Sciatic nerve (tissue), 2 donors: ENCODE measurements at regions not wholly inside any gene's neighbourhood (a gene's known extent, or its start where the extent isn't known, plus 50 kb on each side); places are given as distances from the start of the nearest gene placed in this dataset.
"Not testable (repeated sequence)": the region's sequence is repeated elsewhere in the genome, so short reads cannot be mapped to it uniquely, and the experiment has no call there.

Experiments
- ATAC-seq: fragments of 200-7000 bp; cut with Tn5 transposase; one replicate; pipeline ENCODE4 v1.9.1; 2020; ENCODE audit warnings: mild to moderate bottlenecking, moderate library complexity
- DNase-seq: peaks from one replicate; pipeline ENCODE4 v3.0.0-alpha.2; 2020; ENCODE audit warnings: low spot score
- intact Hi-C: fragments of 100-400 bp; cut with DNase I; formaldehyde crosslinking; loops from one replicate; pipeline ENCODE4 v1.14.2; 2022
- donor health status: DM: no; HTN: no; CAD: no.
- donor health status: DM: no; HTN: no; CAD: no.

DNA sequence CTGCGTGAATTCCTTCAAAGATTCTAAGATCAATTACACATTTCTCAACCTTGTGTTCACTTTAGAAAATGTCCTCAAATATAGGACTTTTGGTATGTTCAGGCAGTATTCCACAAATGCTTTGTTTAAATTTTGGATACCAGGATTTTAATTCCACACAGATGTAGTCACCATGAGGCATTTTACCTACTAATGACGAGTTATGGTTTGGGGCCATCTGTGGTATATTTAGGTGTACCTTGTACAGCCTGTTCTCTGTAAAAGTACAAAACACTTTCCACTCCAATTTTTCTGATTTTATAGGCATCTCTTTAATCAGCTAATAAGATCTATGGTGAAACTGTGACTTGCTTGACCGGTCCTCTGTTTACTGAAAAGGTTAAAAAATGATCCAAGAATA, 275.7 kb upstream of the PRICKLE1 start:
- intact Hi-C loops, result no loop called here
- no peak for DNase-seq
- ATAC-seq, result no peak

DNA sequence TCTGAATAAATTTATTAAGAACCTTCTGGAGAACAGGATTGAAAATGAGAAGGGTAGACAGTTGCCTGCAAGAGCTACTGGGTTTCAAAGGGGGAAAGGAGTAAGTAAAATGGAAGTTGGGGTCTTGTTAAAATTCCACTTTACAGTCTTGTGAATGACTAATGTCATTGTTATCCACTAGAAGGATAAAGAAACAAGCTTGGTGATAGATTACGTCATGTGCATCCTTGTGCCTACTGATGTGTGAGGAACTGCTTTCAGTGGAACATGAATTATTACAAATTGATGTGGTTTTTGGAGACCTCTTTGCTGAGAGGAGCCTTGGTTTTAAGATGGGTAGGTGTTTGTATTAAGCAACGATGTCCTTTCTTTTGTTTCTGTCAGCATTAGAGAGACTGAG, 272.5 kb upstream of the PRICKLE1 start:
- intact Hi-C loops, result no loop called here
- ATAC-seq (no peak), DNase-seq (no peak)

DNA sequence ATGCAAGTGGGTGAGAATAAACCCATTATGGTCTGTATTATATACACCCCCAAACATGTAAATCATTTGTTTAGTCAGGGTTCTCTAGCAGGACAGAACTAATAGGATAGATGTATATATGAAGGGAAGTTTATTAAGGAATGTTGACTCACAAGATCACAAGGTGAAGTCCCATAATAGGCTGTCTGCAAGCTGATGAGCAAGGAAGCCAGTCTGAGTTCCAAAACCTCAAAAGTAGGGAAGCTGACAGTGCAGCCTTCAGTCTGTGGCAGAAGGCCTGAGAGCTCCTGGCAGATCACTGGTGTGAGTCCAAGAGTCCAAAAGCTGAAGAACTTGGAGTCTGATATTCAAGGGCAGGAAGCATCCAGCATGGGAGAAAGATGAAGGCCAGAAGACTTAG, 270.8 kb upstream of the PRICKLE1 start:
- DNase-seq, intact Hi-C loops: not testable (repeated sequence)

DNA sequence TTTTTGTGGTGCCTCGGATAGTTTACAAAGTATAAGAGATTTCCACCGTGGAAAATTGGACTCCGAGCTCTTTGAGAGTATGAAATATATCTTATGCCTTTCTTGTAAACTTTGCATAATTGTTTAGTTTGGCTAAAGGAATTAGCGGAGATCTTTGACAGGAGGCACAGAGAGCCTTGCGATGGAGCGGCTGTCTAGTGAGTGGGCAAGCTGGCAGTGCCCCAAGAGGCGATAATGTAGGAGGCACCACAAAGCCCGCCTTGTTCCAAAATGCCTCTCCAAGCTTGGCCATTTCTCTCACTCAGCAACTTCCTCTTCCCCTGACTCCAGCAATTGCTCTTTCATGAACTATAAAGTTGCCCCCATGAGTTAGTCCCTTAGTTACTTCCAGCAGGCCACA, 270.1 kb upstream of the PRICKLE1 start:
- intact Hi-C loops, result no loop called here

More for the DNA sequence above, 270.8 kb upstream of the PRICKLE1 start:
- ATAC-seq, result not testable (repeated sequence)

DNA sequence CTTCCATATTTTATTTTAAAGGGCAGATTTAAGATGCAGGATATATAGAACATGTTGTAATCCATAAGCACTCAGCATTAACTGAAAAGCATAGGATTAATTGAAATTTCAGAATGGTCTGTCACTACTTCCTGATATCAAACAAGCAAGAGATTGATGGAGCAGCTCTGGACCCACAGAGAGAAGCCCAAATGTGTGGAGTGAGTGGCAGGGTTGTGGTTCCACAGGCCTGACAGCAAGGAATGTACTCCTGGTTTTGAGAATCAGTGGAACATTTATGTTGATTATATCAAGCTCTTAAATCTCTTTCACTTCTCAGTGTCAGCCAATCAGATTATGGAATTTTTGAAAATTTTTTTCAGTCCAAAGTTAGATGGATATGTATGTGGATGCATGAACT, 267.6 kb upstream of the PRICKLE1 start:
- DNase-seq (no peak), ATAC-seq (no peak)
- intact Hi-C loops, result no loop called here

More for the DNA sequence above, 270.1 kb upstream of the PRICKLE1 start:
- ATAC-seq (peak; percentile 80), DNase-seq (peak; percentile 77)

DNA sequence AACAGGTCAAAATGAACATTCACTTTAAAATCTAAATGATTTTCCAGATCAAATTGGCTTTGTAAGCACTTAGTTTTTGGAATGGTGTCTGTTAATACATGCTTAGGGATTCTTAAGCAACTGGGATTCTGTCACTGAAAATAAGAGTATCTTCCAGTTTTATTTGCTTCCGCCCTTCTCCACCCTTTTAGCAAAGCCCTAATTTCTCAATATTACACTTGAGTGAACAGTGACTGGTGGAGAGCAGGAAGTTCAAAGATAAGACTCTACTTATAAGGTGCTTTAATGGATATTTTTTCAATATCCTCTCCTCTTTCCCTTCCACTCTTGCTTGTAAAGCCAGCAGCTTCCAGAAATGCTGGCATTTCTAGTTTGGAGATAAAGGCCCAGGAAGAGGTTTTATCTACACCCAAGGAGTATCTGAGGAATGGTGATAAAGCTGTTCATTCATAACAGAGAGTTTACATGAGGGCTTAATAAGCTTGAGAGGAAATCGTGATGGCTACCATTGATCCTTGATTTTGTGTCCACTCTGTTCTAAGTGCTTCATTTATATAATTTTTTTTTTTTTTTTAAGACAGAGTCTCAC, 265.9 kb upstream of the PRICKLE1 start:
- ATAC-seq (no peak), DNase-seq (no peak)
- intact Hi-C loops, result no loop called here

DNA sequence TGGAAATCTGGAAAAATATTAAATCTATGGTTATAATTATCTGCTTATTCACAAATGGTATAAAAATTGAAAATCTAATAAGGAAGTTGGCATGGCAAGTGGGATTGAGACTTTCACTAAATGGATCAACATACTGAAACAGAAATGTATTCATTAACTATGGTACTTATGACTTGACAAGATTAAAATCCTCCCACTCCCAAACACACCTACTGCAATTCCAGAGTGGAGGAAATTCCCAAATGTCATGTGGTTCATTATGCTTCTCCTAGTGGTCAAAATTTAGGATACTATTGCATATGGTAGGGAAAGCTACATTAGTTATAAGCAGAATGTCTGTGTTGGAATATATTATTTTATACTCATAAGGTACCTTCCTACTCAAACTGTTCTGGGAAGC, 265.3 kb upstream of the PRICKLE1 start:
- ATAC-seq, result no peak

DNA sequence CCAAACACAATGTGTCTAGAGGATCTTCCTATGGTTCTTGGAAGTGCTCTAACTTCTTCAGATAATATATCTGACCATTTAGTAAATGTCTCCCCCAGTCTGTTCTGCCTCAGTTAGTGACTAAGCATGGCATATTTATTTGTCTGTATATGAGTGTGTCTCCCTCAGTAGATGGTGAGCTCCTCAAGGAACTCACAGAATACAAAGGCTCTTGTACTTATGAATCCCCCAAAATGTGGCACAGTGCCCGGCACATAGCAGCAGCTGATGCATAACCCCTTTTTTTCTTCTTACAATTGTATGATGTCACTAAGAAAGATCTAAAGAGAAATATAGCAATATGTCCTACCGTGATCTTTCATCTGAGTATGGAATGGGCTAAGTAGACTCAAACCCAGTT, 264.7 kb upstream of the PRICKLE1 start:
- no peak for DNase-seq
- no peak for ATAC-seq
- intact Hi-C loops, result no loop called here

More for the DNA sequence above, 265.3 kb upstream of the PRICKLE1 start:
- DNase-seq, result no peak
- intact Hi-C loops, result no loop called here

DNA sequence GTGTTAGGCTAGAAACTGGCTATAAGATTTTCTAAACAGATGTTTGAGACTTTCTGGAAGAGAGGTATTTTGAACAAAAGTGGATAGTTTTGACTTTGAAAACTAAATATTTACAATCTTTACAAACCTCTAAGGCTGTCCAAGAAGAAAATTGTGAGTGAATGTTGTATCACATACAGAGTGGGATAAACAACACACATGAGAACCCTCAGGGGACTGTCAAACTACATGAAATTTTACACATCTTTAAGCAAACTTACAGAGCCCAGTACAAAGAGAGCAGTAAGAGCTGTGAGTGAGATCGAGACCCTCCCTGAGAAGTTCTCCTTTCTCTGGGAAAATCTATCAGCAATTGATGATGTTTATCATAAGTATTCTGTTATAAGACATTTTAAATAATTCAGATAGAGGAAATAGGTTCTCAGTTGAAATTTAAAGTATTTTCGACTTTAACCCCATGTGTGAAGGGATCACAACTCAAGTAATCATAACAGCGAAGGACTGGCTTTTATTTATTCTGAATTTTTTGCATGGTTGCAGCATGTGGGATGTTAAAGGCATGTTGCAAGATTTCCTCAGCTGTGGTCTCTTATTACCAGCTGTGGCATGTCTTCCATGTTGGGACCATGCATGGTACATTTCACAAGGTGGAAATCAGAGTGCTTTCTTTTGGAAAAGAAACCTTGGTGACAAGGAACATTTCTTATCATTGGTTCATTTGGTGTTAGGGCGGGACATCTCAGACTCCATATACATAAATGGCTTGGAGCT, 264.0 kb upstream of the PRICKLE1 start:
- intact Hi-C loops, result no loop called here
- no peak for DNase-seq
- ATAC-seq, result no peak

DNA sequence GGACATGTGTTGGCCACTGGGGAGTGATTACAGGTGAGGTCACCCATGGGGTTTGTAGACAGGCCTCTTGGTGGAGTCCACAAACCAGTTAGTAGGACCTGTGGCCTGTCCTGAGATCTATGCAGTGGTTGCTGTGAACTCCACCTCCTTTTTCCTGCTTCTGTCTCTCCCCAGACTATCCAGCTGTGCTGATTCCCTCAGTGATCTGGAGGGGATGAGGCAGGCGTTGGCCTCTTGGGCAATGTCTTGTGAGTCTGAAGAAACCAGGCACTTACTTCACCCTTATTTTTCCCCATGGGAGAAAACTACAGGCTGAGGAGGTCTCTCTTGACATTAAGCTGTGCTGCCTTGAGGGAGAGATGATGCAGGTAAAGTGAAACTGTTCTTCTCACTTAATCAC, 257.2 kb upstream of the PRICKLE1 start:
- ATAC-seq (peak; percentile 39), DNase-seq (no peak)
- intact Hi-C loops, result no loop called here

DNA sequence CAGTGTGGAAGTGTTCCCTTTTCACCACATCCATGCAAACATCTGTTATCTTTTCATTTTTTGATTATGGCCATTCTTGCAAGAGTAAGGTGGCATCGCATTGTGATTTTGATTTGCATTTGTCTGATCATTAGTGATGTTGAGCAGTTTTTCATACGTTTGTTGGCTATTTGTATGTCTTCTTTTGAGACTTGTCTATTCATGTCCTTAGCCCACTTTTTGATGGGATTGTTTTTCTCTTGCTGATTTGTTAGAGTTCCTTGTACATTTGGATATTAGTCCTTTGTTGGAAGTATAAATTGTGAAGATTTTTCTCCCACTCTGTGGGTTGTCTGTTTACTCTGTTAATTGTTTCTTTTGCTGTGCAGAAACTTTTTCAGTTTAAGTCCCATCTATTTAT, 244.5 kb upstream of the PRICKLE1 start:
- no peak for DNase-seq
- no peak for ATAC-seq
- intact Hi-C loops, result no loop called here

DNA sequence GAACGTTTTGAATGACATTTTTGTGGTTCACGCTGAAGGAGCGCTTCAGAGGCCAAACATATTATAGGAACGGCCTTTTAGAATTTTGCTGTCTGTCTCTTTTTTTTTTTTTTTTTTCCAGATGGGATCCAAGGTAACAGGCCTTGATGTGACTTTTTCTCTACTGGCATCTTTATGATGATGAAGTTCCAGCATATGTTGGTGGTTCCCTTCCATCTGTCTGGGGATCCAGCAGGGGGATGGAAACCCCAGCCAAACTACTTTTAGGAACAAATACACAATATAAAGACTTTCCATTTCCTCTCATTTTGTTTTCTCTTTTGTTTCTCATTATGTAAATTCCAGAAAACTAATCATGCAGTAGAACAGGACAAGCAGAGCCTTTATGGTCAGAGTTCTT, 239.3 kb upstream of the PRICKLE1 start:
- no peak for ATAC-seq
- no peak for DNase-seq
- intact Hi-C loops, result no loop called here

DNA sequence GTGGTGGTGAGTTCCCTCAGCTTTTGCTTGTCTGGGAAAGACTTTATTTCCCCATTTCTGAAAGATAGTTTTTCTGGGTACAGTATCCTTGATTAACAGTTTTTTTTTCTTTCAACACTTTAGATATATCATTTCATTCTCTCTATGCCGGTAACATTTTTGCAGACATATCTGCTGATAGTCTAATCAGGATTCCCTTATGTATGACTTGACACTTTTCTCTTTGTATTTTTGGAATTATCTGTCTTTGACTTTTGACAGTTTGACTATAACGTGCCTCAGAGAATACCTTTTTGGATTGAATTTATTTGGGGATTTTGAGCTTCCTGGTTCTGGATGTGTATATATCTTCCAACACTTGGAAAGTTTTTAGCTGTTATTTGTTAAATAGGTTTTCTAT, 234.8 kb upstream of the PRICKLE1 start:
- intact Hi-C loops, result no loop called here
- ATAC-seq (no peak), DNase-seq (no peak)

DNA sequence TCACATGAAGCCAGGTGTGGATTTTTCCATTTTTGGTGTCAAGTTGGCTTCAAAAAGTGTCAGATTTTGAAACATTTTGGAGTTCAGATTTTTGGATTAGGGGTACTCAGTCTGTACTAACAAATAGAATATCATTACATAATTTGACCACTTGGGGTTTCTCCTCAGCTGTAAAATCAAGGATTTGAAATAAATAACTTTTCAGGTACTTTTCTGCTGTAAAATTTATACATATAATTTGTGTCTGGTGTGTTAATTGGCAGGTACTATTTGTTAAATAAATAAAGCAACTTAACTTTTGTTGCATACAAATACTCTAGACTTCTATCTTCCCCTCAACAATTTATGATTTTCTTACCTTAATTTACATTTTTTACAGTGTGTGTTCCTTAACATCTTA, 234.1 kb upstream of the PRICKLE1 start:
- ATAC-seq (no peak), DNase-seq (no peak)
- intact Hi-C loops, result no loop called here

DNA sequence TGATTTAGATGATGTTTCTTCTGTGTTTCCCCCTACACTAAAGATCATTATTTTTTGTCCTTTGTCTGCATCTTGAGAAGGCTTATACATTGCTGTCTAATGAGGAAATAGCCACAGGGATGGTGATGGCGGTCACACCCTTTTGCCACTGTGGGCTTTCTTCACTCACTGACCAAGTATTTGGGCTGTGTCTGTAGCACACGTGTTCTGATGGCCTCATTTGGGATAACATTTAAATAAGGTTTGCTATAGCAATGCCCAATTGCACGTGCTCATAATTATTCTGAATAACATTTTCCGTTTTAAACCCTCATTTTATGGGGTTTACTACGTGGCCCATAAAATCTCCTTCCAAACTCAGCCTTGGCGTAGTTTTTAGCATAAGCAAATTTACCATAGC, 230.3 kb upstream of the PRICKLE1 start:
- intact Hi-C loops, result no loop called here

DNA sequence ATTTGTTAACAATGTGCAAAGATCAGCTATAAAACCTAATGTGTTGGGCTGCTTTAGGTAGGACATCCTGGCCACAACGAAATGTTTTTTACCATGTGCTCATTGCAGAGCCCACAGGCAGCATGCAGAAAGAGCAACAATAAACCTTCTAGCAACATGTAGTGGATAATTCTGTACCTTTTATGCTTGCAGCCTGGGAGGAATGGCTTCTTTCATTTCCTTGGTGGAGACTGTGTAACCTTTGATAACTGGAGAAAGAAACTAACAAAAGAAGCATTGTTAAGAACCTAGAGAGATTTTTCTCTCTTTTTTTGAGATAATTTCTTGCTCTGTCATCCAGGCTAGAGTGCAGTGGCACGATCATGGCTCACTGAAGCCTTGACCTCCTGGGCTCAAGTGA, 225.5 kb upstream of the PRICKLE1 start:
- intact Hi-C loops, result no loop called here
- ATAC-seq (no peak), DNase-seq (no peak)

More for the DNA sequence above, 230.3 kb upstream of the PRICKLE1 start:
- ATAC-seq (no peak), DNase-seq (no peak)

DNA sequence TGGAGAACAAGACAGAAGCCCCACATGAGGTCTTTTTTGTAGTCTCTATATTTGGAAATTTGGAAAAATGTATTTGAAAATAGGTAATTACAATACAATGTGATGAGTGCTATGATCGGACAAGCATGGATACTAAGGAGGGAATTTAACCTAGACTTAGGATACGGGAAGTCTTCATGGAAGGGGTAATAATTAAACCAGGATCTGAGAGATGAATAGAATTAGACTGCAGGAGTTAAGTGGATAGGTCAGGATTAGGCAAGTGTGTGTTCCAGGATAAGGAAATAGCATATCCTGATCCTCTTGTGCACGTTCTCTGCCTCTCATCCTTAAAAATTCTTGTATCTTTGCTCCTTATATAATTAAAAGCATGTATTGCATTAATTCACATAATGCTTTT, 223.3 kb upstream of the PRICKLE1 start:
- no peak for DNase-seq
- no peak for ATAC-seq
- intact Hi-C loops, result no loop called here

DNA sequence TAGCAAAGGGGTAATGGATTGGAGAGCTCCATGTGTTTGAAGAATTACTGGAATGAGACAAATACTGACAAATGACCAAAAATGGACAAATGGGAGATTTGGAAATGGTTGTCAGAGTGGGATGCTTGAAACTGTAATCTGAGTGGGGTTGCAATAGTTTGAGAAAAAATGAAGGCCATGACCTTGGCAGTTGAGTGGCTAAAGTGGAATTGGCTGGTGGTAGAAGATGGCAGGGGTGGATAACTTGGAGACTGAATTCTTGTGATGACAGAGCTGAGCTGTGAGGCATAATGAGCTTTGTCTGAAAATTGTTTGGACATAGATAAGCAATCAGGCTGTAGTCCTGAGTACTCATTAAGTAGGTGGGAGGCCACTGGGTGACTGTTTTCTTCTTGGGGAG, 222.5 kb upstream of the PRICKLE1 start:
- ATAC-seq (no peak), DNase-seq (no peak)
- intact Hi-C loops, result no loop called here

DNA sequence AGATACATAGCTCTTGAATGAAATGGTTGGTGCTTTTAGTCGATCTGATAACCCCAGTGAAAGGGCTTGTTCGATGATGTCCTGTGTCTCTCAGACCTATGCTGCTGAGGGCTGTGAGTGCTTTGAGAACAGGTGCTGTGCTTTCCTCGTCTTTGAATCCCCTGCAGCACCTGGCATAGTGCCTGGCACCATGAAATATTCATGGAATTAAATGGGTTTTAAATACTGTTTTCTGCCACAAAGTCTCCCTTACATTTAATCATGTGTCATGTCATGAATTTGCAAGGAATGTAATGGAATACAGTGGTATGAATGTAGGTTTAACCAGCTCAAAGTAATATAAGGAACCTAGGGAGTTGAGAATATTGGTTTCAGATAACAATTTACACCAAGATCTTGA, 220.5 kb upstream of the PRICKLE1 start:
- intact Hi-C loops, result no loop called here
- ATAC-seq (no peak), DNase-seq (no peak)

DNA sequence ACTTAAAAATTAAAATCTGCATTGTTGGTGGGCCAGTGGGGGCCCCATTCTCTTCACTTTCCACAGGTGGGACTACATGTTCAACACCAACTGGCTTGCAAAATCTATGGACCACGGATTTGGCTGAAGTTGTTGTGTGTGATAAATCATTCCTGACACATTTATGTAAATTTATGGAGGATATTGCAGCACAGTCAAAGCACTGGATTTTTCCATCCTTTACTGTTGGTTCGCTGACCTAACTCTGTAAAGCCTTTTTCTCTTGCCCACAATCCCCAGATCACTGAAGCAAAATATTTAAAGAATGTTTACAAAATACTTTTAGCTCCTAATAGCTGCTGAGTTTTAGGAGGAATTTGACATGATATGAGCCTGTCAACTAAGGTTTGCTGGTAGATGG, 219.7 kb upstream of the PRICKLE1 start:
- DNase-seq (no peak), ATAC-seq (no peak)
- intact Hi-C loops, result no loop called here

DNA sequence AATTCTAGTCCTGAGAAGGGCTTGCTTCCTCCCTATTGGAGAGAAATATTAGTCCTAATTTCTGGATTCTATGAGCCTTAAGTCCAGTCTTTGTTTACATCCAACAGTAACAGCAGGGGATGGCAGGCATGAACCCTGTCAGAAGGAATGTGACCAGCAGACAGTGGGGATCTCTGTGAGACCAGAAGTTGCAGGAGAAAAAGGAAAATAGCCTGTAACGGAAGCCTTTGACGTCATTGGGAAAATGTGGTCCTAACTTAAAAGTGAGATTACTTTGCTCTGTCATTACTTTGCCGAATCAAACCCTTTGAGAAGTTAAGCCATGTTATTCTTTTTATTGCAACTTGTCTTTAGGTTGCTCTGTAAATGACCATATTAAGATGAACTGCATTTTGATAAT, 218.2 kb upstream of the PRICKLE1 start:
- no peak for ATAC-seq
- intact Hi-C loops, result no loop called here
- DNase-seq, result no peak
